NT2/D1 (cell line): ENCODE measurements at regions not wholly inside any gene's neighbourhood (a gene's known extent, or its start where the extent isn't known, plus 50 kb on each side); places are given as distances from the start of the nearest gene placed in this dataset.

Source experiments
- DNase-seq: peaks from one replicate; pipeline ENCODE4 v3.0.0-alpha.2; 2011; ENCODE audit warnings: low read depth, low spot score
- H3K27me3 ChIP-seq: 2 replicates; pipeline ENCODE4 v1.6.0; 2011; ENCODE audit warnings: mild to moderate bottlenecking; ENCODE audit not compliant: insufficient read length, insufficient read depth
- H3K36me3 ChIP-seq: 2 replicates; pipeline ENCODE4 v1.6.1; 2011; ENCODE audit warnings: mild to moderate bottlenecking, low read length, mixed read lengths; ENCODE audit not compliant: insufficient read depth, insufficient read length
- H3K4me1 ChIP-seq: 2 replicates; pipeline ENCODE4 v1.5.1; 2011; ENCODE audit not compliant: insufficient read depth, insufficient read length
- H3K4me3 ChIP-seq: 2 replicates; pipeline ENCODE4 v1.5.1; 2011; ENCODE audit warnings: low read depth; ENCODE audit not compliant: insufficient read length
- H3K9ac ChIP-seq: 2 replicates; pipeline ENCODE4 v1.6.0; 2011; ENCODE audit warnings: low read depth; ENCODE audit not compliant: insufficient read length
- H3K9me3 ChIP-seq: 2 replicates; pipeline ENCODE4 v1.5.1; 2011; ENCODE audit warnings: mild to moderate bottlenecking, low read length; ENCODE audit not compliant: insufficient read depth
- SUZ12 ChIP-seq: IDR thresholded peaks from 2 replicates; pipeline ENCODE4 v1.6.1; 2011; ENCODE audit not compliant: insufficient read length, insufficient read depth; ENCODE audit errors: extremely low read depth
- YY1 ChIP-seq: IDR thresholded peaks from 2 replicates; pipeline ENCODE4 v1.6.1; 2011; ENCODE audit not compliant: insufficient read length, insufficient read depth
- ZNF274 ChIP-seq: IDR thresholded peaks from 2 replicates; pipeline ENCODE4 v1.6.1; 2011; ENCODE audit warnings: mild to moderate bottlenecking, low read depth, low read length

- no peak for DNase-seq
- no peaks in the 10 kb centered on the region for H3K4me1 ChIP-seq
- H3K9ac ChIP-seq: no peak overlapping the region
- TF ChIP-seq SUZ12 (no peak), ZNF274 (no peak), YY1 (no peak)
- H3K27me3 ChIP-seq: no peaks in the 10 kb centered on the region
- no peak overlapping the region for H3K4me3 ChIP-seq
- H3K9me3 ChIP-seq: no peaks in the 10 kb centered on the region
- H3K36me3 ChIP-seq: no peaks in the 10 kb centered on the region
Observed at GRCh38 chr5:98096155-98096554, 677.3 kb upstream of the RGMB start.

- Histone ChIP-seq H3K9ac (no peak overlapping the region), H3K27me3 (no peaks in the 10 kb centered on the region), H3K4me1 (no peaks in the 10 kb centered on the region), H3K36me3 (no peaks in the 10 kb centered on the region), H3K9me3 (no peaks in the 10 kb centered on the region), H3K4me3 (no peak overlapping the region)
- TF ChIP-seq SUZ12 (no peak), ZNF274 (no peak), YY1 (no peak)
- no peak for DNase-seq
Observed at GRCh38 chr5:98099448-98100105, 673.9 kb upstream of the RGMB start.

GRCh38 chr5:98101131-98101530 lies 672.3 kb upstream of the RGMB start:
- Histone ChIP-seq H3K27me3 (no peaks in the 10 kb centered on the region), H3K4me3 (no peak overlapping the region), H3K9ac (no peak overlapping the region), H3K9me3 (no peaks in the 10 kb centered on the region), H3K4me1 (no peaks in the 10 kb centered on the region), H3K36me3 (no peaks in the 10 kb centered on the region)
- no peak for TF ChIP-seq ZNF274
- DNase-seq: no peak

GRCh38 chr5:98102936-98103335 lies 670.5 kb upstream of the RGMB start:
- no peaks in the 10 kb centered on the region for H3K27me3 ChIP-seq
- no peak overlapping the region for H3K4me3 ChIP-seq
- DNase-seq: no peak
- no peaks in the 10 kb centered on the region for H3K36me3 ChIP-seq
- no peaks in the 10 kb centered on the region for H3K4me1 ChIP-seq
- no peaks in the 10 kb centered on the region for H3K9me3 ChIP-seq
- TF ChIP-seq SUZ12: no peak
- no peak for TF ChIP-seq ZNF274
- no peak for TF ChIP-seq YY1
- no peak overlapping the region for H3K9ac ChIP-seq

GRCh38 chr5:98103807-98104206 lies 669.7 kb upstream of the RGMB start:
- H3K27me3 ChIP-seq: no peaks in the 10 kb centered on the region
- no peaks in the 10 kb centered on the region for H3K9me3 ChIP-seq
- TF ChIP-seq YY1: no peak
- no peak for TF ChIP-seq ZNF274
- TF ChIP-seq SUZ12: no peak
- H3K36me3 ChIP-seq: no peaks in the 10 kb centered on the region
- H3K9ac ChIP-seq: no peak overlapping the region
- no peak overlapping the region for H3K4me3 ChIP-seq
- H3K4me1 ChIP-seq: no peaks in the 10 kb centered on the region
- no peak for DNase-seq

- H3K27me3 ChIP-seq: no peaks in the 10 kb centered on the region
- DNase-seq: no peak
- no peaks in the 10 kb centered on the region for H3K36me3 ChIP-seq
- no peak overlapping the region for H3K4me3 ChIP-seq
- H3K4me1 ChIP-seq: no peaks in the 10 kb centered on the region
- H3K9me3 ChIP-seq: no peaks in the 10 kb centered on the region
- TF ChIP-seq ZNF274: no peak
- TF ChIP-seq YY1: no peak
- no peak for TF ChIP-seq SUZ12
- no peak overlapping the region for H3K9ac ChIP-seq
Observed at GRCh38 chr5:98104454-98105188, 668.8 kb upstream of the RGMB start.

GRCh38 chr5:98105681-98106080 lies 667.8 kb upstream of the RGMB start:
- no peaks in the 10 kb centered on the region for H3K4me1 ChIP-seq
- H3K27me3 ChIP-seq: no peaks in the 10 kb centered on the region
- TF ChIP-seq ZNF274: no peak
- no peaks in the 10 kb centered on the region for H3K9me3 ChIP-seq
- H3K36me3 ChIP-seq: no peaks in the 10 kb centered on the region
- H3K4me3 ChIP-seq: no peak overlapping the region
- H3K9ac ChIP-seq: no peak overlapping the region
- no peak for DNase-seq
